IMR-90 (cell line): ENCODE measurements at regions not wholly inside any gene's neighbourhood (a gene's known extent, or its start where the extent isn't known, plus 50 kb on each side); places are given as distances from the start of the nearest gene placed in this dataset.

Experiments
- ATAC-seq: fragments of 200-7000 bp; cut with Tn5 transposase; 2 replicates; pipeline ENCODE4 v1.9.1; 2020; ENCODE audit warnings: low read depth, mild to moderate bottlenecking, moderate library complexity
- BruUV-seq: library from RNA; stranded (reverse); fragments of 400-500 nt; replicated peaks from 2 replicates; lab custom pipeline; 2021; lab: Mats Ljungman, UMichigan
- CTCF ChIA-PET: fragments of 300-600 bp; formaldehyde crosslinking; extraction: SDS; loops from one replicate; lab custom pipeline; 2021; ENCODE audit warnings: antibody characterized with exemption; lab: Yijun Ruan, JAX
- POLR2A ChIA-PET: fragments of 300-600 bp; sonication (Branson Sonifier 250); formaldehyde crosslinking; loops from one replicate; lab custom pipeline; 2022; ENCODE audit warnings: antibody characterized with exemption; ENCODE audit not compliant: unreplicated experiment; lab: Charles Lee
- DNase-seq: peaks from one replicate; pipeline ENCODE4 v3.0.0; 2013
- H2AFZ ChIP-seq: replicated peaks from 2 replicates; pipeline ENCODE3; 2013; ENCODE audit warnings: low read length, mild to moderate bottlenecking; ENCODE audit not compliant: poor library complexity
- H2AK5ac ChIP-seq: 2 replicates; pipeline ENCODE4 v1.6.1; 2013; ENCODE audit warnings: low read depth, low read length, inconsistent platforms
- H2AK9ac ChIP-seq: replicated peaks from 2 replicates; pipeline ENCODE3; 2013; ENCODE audit warnings: mild to moderate bottlenecking, low read depth, low read length, moderate library complexity; ENCODE audit not compliant: poor library complexity
- H2BK120ac ChIP-seq: 2 replicates; pipeline ENCODE4 v1.6.1; 2013; ENCODE audit warnings: low read depth, low read length, inconsistent platforms
- H2BK15ac ChIP-seq: 3 replicates; pipeline ENCODE4 v1.6.1; 2013; ENCODE audit warnings: low read depth, low read length, inconsistent platforms
- H2BK20ac ChIP-seq: 2 replicates; pipeline ENCODE4 v1.6.1; 2013; ENCODE audit warnings: low read depth, mild to moderate bottlenecking, inconsistent platforms, low read length, moderate library complexity
- H2BK5ac ChIP-seq: 2 replicates; pipeline ENCODE4 v1.6.1; 2013; ENCODE audit warnings: mild to moderate bottlenecking, low read depth, low read length, inconsistent platforms; ENCODE audit not compliant: poor library complexity, severe bottlenecking
- H3K14ac ChIP-seq: replicated peaks from 2 replicates; pipeline ENCODE4 v1.6.1; 2013; ENCODE audit warnings: low read depth, low read length, inconsistent platforms
- H3K18ac ChIP-seq: 2 replicates; pipeline ENCODE4 v1.6.1; 2013; ENCODE audit warnings: low read depth, low read length, control low read depth
- H3K23ac ChIP-seq: 2 replicates; pipeline ENCODE4 v1.6.1; 2013; ENCODE audit warnings: low read depth, low read length, inconsistent platforms
- H3K27ac ChIP-seq: 2 replicates; pipeline ENCODE4 v1.5.1; 2013; ENCODE audit warnings: mild to moderate bottlenecking, control low read depth, low read length; ENCODE audit not compliant: insufficient read depth
- H3K27me3 ChIP-seq: 2 replicates; pipeline ENCODE4 v1.6.1; 2013; ENCODE audit warnings: low read length; ENCODE audit not compliant: control insufficient read depth, insufficient read depth
- H3K36me3 ChIP-seq: 2 replicates; pipeline ENCODE4 v1.6.1; 2013; ENCODE audit warnings: low read length, mixed read lengths; ENCODE audit not compliant: control insufficient read depth, insufficient read depth
- H3K4ac ChIP-seq: 2 replicates; pipeline ENCODE4 v1.6.1; 2013; ENCODE audit warnings: low read depth, low read length, inconsistent platforms
- H3K4me1 ChIP-seq: 2 replicates; pipeline ENCODE4 v1.6.1; 2013; ENCODE audit warnings: low read length, mixed read lengths; ENCODE audit not compliant: control insufficient read depth, insufficient read depth
- H3K4me2 ChIP-seq: 2 replicates; pipeline ENCODE4 v1.6.1; 2013; ENCODE audit warnings: low read depth, mild to moderate bottlenecking, control low read depth, low read length, moderate library complexity
- H3K4me3 ChIP-seq: 2 replicates; pipeline ENCODE4 v1.5.1; 2013; ENCODE audit warnings: low read depth, mild to moderate bottlenecking, control low read depth, low read length, moderate library complexity; ENCODE audit not compliant: insufficient read depth
- H3K56ac ChIP-seq: 2 replicates; pipeline ENCODE4 v1.6.1; 2013; ENCODE audit warnings: low read length, inconsistent platforms; ENCODE audit not compliant: insufficient read depth; ENCODE audit errors: extremely low read depth
- H3K79me1 ChIP-seq, 2 experiments: 2 replicates each; pipeline ENCODE4 v1.6.1; 2013; ENCODE audit warnings: low read length in 2 of 2, inconsistent platforms in 1 of 2, low read depth in 1 of 2
- H3K9ac ChIP-seq: 2 replicates; pipeline ENCODE4 v1.6.1; 2013; ENCODE audit warnings: low read depth, low read length, control low read depth
- H3K9me1 ChIP-seq: 2 replicates; pipeline ENCODE4 v1.6.1; 2013; ENCODE audit warnings: low read length, inconsistent platforms; ENCODE audit not compliant: insufficient read depth
- H3K9me3 ChIP-seq: 2 replicates; pipeline ENCODE4 v1.6.1; 2013; ENCODE audit warnings: low read length; ENCODE audit not compliant: control insufficient read depth, insufficient read depth
- H4K20me1 ChIP-seq: 2 replicates; pipeline ENCODE4 v1.6.1; 2013; ENCODE audit warnings: low read length, inconsistent platforms; ENCODE audit not compliant: insufficient read depth
- H4K5ac ChIP-seq: 2 replicates; pipeline ENCODE4 v1.6.1; 2013; ENCODE audit warnings: mild to moderate bottlenecking, low read depth, low read length, control low read depth
- H4K8ac ChIP-seq, 2 experiments: 2 replicates each; pipeline ENCODE4 v1.6.1; 2013; ENCODE audit warnings: low read depth in 2 of 2, low read length in 2 of 2, control low read depth in 1 of 2, inconsistent platforms in 1 of 2
- H4K91ac ChIP-seq: 2 replicates; pipeline ENCODE4 v1.6.1; 2013; ENCODE audit warnings: low read depth, low read length, inconsistent platforms; ENCODE audit not compliant: insufficient read depth
- BHLHE40 ChIP-seq: fragments of 150-350 bp; IDR thresholded peaks from 2 replicates; pipeline ENCODE4 v1.6.1; 2016; ENCODE audit warnings: mild to moderate bottlenecking, low read depth, low read length
- CHD1 ChIP-seq: IDR thresholded peaks from 2 replicates; pipeline ENCODE4 v1.6.1; 2012; ENCODE audit warnings: low read depth, low read length, improper control_type of control experiment
- FOS ChIP-seq: fragments of 150-350 bp; IDR thresholded peaks from 2 replicates; pipeline ENCODE4 v1.6.1; 2016; ENCODE audit warnings: low read depth, low read length
- POLR2A ChIP-seq: IDR thresholded peaks from 2 replicates; pipeline ENCODE4 v1.6.1; 2012; ENCODE audit warnings: mild to moderate bottlenecking, low read depth, low read length
- RCOR1 ChIP-seq: IDR thresholded peaks from 2 replicates; pipeline ENCODE4 v1.6.1; 2012; ENCODE audit warnings: mild to moderate bottlenecking, low read length, improper control_type of control experiment; ENCODE audit not compliant: insufficient replicate concordance
- dilution Hi-C: fragments of 300-500 bp; cut with HindIII; formaldehyde crosslinking; loops from one replicate; pipeline ENCODE4 v1.14.3; 2018; ENCODE audit warnings: low sequenced_read_pairs; ENCODE audit not compliant: unreplicated experiment
- in situ Hi-C: fragments of 300-500 bp; cut with MboI; formaldehyde crosslinking; loops from 3 replicates; pipeline ENCODE4 v1.14.3; 2019; ENCODE audit warnings: low sequenced_read_pairs, inconsistent platforms, mixed read lengths
- intact Hi-C: fragments of 100-400 bp; cut with micrococcal nuclease; formaldehyde crosslinking; loops from 2 replicates; pipeline ENCODE4 v1.10.0; 2022
- TF ChIP-seq, protein P1 (sequence below): conservative IDR thresholded peaks from 2 replicates; pipeline ENCODE4 v1.5.1; 2012; ENCODE audit warnings: mild to moderate bottlenecking, low read depth, low read length, improper control_type of control experiment
- TF ChIP-seq, protein P2 (sequence below): fragments of 150-350 bp; IDR thresholded peaks from 2 replicates; pipeline ENCODE4 v1.6.1; 2016; ENCODE audit warnings: low read depth, mild to moderate bottlenecking, low read length, moderate library complexity, borderline replicate concordance

DNA sequence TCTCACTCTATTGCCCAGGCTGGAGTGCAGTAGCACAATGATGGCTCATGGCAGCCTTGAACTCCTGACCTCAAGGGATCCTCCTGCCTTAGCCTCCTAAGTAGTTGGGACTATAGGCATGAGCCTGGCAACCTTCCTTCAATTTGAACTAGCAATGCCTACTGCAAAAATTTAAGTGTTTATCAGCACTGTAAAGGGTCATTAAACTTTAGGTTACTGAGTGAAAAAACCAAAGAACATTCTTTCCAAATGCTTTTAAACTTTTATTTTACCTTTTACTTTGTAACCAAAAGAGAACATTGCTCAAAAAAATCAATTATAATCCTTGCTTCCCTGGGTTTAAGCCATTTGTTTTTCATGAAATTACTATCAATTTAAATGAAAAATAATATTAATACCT lies 101.0 kb upstream of the NHSL1 start:
- Histone ChIP-seq H2AFZ (no peak overlapping the region), H3K56ac (no peak overlapping the region), H4K91ac (peak overlapping the region; percentile 59; the same call in 1 of the 2 replicates), H2BK120ac (peak overlapping the region; percentile 92), H3K4me3 (no peak overlapping the region), H3K18ac (peak overlapping the region; percentile 87), H3K36me3 (no peaks in the 10 kb centered on the region), H3K23ac (peak overlapping the region; percentile 69; the same call in 1 of the 2 replicates), H3K4ac (peak overlapping the region; percentile 94; the same call in 1 of the 2 replicates), H3K14ac (peak overlapping the region; percentile 93), H2AK9ac (no peak overlapping the region), H3K27me3 (no peaks in the 10 kb centered on the region), H3K4me1 (peaks cover 6% of the 10 kb centered on the region), H3K9ac (no peak overlapping the region), H2BK15ac (peak overlapping the region; percentile 59; the same call in 1 of the 3 replicates), H3K27ac (peak overlapping the region; percentile 63; the same call in 1 of the 2 replicates), H3K79me1 (peaks cover 18 to 48% of the 10 kb centered on the region in 2 experiments), H2BK20ac (peak overlapping the region; percentile 77; the same call in 1 of the 2 replicates), H2AK5ac (peak overlapping the region; percentile 86), H3K9me1 (peaks cover 11% of the 10 kb centered on the region), H3K4me2 (no peak overlapping the region), H4K5ac (peak overlapping the region; percentile 42; the same call in 1 of the 2 replicates), H3K9me3 (no peaks in the 10 kb centered on the region), H2BK5ac (peak overlapping the region; percentile 87), H4K8ac (peak overlapping the region in 1 of 2 experiments; percentile 66; a peak in 2 of 4 replicates), H4K20me1 (no peaks in the 10 kb centered on the region)
- DNase-seq (no peak), ATAC-seq (no peak)
- intact Hi-C loops (no loop called here), in situ Hi-C loops (no loop called here), dilution Hi-C loops (no loop called here)
- ChIA-PET CTCF (no interaction called here), POLR2A (no interaction called here)
- TF ChIP-seq BHLHE40, result no peak
- no peak for TF ChIP-seq RCOR1
- no peak for TF ChIP-seq CHD1
- TF ChIP-seq, protein P1, sequence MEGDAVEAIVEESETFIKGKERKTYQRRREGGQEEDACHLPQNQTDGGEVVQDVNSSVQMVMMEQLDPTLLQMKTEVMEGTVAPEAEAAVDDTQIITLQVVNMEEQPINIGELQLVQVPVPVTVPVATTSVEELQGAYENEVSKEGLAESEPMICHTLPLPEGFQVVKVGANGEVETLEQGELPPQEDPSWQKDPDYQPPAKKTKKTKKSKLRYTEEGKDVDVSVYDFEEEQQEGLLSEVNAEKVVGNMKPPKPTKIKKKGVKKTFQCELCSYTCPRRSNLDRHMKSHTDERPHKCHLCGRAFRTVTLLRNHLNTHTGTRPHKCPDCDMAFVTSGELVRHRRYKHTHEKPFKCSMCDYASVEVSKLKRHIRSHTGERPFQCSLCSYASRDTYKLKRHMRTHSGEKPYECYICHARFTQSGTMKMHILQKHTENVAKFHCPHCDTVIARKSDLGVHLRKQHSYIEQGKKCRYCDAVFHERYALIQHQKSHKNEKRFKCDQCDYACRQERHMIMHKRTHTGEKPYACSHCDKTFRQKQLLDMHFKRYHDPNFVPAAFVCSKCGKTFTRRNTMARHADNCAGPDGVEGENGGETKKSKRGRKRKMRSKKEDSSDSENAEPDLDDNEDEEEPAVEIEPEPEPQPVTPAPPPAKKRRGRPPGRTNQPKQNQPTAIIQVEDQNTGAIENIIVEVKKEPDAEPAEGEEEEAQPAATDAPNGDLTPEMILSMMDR, result no peak
- no peak for TF ChIP-seq FOS
- TF ChIP-seq, protein P2, sequence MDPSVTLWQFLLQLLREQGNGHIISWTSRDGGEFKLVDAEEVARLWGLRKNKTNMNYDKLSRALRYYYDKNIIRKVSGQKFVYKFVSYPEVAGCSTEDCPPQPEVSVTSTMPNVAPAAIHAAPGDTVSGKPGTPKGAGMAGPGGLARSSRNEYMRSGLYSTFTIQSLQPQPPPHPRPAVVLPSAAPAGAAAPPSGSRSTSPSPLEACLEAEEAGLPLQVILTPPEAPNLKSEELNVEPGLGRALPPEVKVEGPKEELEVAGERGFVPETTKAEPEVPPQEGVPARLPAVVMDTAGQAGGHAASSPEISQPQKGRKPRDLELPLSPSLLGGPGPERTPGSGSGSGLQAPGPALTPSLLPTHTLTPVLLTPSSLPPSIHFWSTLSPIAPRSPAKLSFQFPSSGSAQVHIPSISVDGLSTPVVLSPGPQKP, result no peak
- TF ChIP-seq POLR2A, result no peak
- BruUV-seq, result no TSS peak
